ENCODE measurements at regions not wholly inside any gene's neighbourhood (a gene's known extent, or its start where the extent isn't known, plus 50 kb on each side); places are given as distances from the start of the nearest gene placed in this dataset.

- no peak for DNase-seq (ENCODE audit: low read depth in 1 of 2, low spot score in 1 of 2)
- no peak overlapping the region for H3K27ac ChIP-seq (replicated peaks)
- no peak for TF ChIP-seq SPI1 (IDR thresholded peaks at IDR 0.05; ENCODE audit: borderline replicate concordance, low read depth)
- TF ChIP-seq GABPA (IDR thresholded peaks at IDR 0.05; ENCODE audit: low read depth), result no peak
- no peak for TF ChIP-seq REST (IDR thresholded peaks at IDR 0.05; ENCODE audit: insufficient replicate concordance, low read depth)
- TF ChIP-seq CTCF (IDR thresholded peaks at IDR 0.05; ENCODE audit: insufficient read depth, low read length), result no peak
- no peaks in the 10 kb centered on the region for H3K27me3 ChIP-seq (ENCODE audit: insufficient read depth, poor library complexity, severe bottlenecking)
- H3K4me3 ChIP-seq (replicated peaks; ENCODE audit: insufficient read depth, low read length), result no peak overlapping the region
These were observed 1384.3 kb upstream of the NXPH2 start for GRCh38 chr2:140164449-140164848.

- DNase-seq (ENCODE audit: low read depth in 1 of 2, low spot score in 1 of 2), result no peak
- no peak overlapping the region for H3K27ac ChIP-seq (replicated peaks)
- no peaks in the 10 kb centered on the region for H3K27me3 ChIP-seq (ENCODE audit: insufficient read depth, poor library complexity, severe bottlenecking)
- no peak overlapping the region for H3K4me3 ChIP-seq (replicated peaks; ENCODE audit: insufficient read depth, low read length)
- no peak for TF ChIP-seq POLR2AphosphoS5 (IDR thresholded peaks at IDR 0.05; ENCODE audit: low read depth)
- TF ChIP-seq CTCF (IDR thresholded peaks at IDR 0.05; ENCODE audit: insufficient read depth, low read length), result no peak
- TF ChIP-seq GABPA (IDR thresholded peaks at IDR 0.05; ENCODE audit: low read depth), result no peak
- TF ChIP-seq REST (IDR thresholded peaks at IDR 0.05; ENCODE audit: insufficient replicate concordance, low read depth), result no peak
- TF ChIP-seq SPI1 (IDR thresholded peaks at IDR 0.05; ENCODE audit: borderline replicate concordance, low read depth), result no peak
These were observed 1378.1 kb upstream of the NXPH2 start for GRCh38 chr2:140158259-140158658.

GRCh38 chr2:140157816-140158215 lies 1377.6 kb upstream of the NXPH2 start:
- DNase-seq (ENCODE audit: low read depth in 1 of 2, low spot score in 1 of 2), result no peak
- Histone ChIP-seq H3K27ac (replicated peaks) (no peak overlapping the region), H3K4me3 (replicated peaks; ENCODE audit: insufficient read depth, low read length) (no peak overlapping the region), H3K27me3 (ENCODE audit: insufficient read depth, poor library complexity, severe bottlenecking) (no peaks in the 10 kb centered on the region)
- no peak for TF ChIP-seq SPI1 (IDR thresholded peaks at IDR 0.05; ENCODE audit: borderline replicate concordance, low read depth)
- no peak for TF ChIP-seq REST (IDR thresholded peaks at IDR 0.05; ENCODE audit: insufficient replicate concordance, low read depth)
- no peak for TF ChIP-seq CTCF (IDR thresholded peaks at IDR 0.05; ENCODE audit: insufficient read depth, low read length)
- no peak for TF ChIP-seq POLR2AphosphoS5 (IDR thresholded peaks at IDR 0.05; ENCODE audit: low read depth)
- no peak for TF ChIP-seq GABPA (IDR thresholded peaks at IDR 0.05; ENCODE audit: low read depth)
